Stimulated activated CD8-positive, alpha-beta memory T cell treated with anti-CD3 and anti-CD28 coated beads, Interleukin-15, amount 100 ng/mL, for 1 hour (primary cell): ENCODE measurements at regions not wholly inside any gene's neighbourhood (a gene's known extent, or its start where the extent isn't known, plus 50 kb on each side); places are given as distances from the start of the nearest gene placed in this dataset.

Source experiments
- DNase-seq: peaks from one replicate; pipeline ENCODE4 v3.0.0-alpha.2; 2020; ENCODE audit warnings: low read depth

- no peak for DNase-seq
Measured at GRCh38 chr6:11358904-11359830, 126.7 kb upstream of the NEDD9 start.

- no peak for DNase-seq
Measured at GRCh38 chr6:11357285-11357684, 124.8 kb upstream of the NEDD9 start.

- no peak for DNase-seq
Measured at GRCh38 chr6:11356404-11357155, 124.1 kb upstream of the NEDD9 start.

- DNase-seq: no peak
Measured at GRCh38 chr6:11353921-11354389, 121.5 kb upstream of the NEDD9 start.

- DNase-seq: no peak
Measured at GRCh38 chr6:11350294-11350693, 117.8 kb upstream of the NEDD9 start.

GRCh38 chr6:11349880-11350279, 117.4 kb upstream of the NEDD9 start:
- no peak for DNase-seq

GRCh38 chr6:11346516-11346915, 114.0 kb upstream of the NEDD9 start:
- DNase-seq: no peak

- no peak for DNase-seq
Measured at GRCh38 chr6:11345536-11345935, 113.1 kb upstream of the NEDD9 start.

GRCh38 chr6:11343963-11344723, 111.7 kb upstream of the NEDD9 start:
- DNase-seq: no peak

GRCh38 chr6:11341867-11342266, 109.4 kb upstream of the NEDD9 start:
- no peak for DNase-seq

GRCh38 chr6:11341303-11341702, 108.8 kb upstream of the NEDD9 start:
- no peak for DNase-seq

- DNase-seq: no peak
Measured at GRCh38 chr6:11339380-11339779, 106.9 kb upstream of the NEDD9 start.

GRCh38 chr6:11337306-11337705, 104.8 kb upstream of the NEDD9 start:
- DNase-seq: no peak

GRCh38 chr6:11335826-11336225, 103.4 kb upstream of the NEDD9 start:
- DNase-seq: no peak

- DNase-seq: no peak
Measured at GRCh38 chr6:11333132-11333849, 100.8 kb upstream of the NEDD9 start.

GRCh38 chr6:11332463-11332862, 100.0 kb upstream of the NEDD9 start:
- DNase-seq: no peak

- DNase-seq: no peak
Measured at GRCh38 chr6:11331111-11331510, 98.6 kb upstream of the NEDD9 start.

- DNase-seq: no peak
Measured at GRCh38 chr6:11330413-11330760, 97.9 kb upstream of the NEDD9 start.

GRCh38 chr6:11329726-11330412, 97.4 kb upstream of the NEDD9 start:
- no peak for DNase-seq

GRCh38 chr6:11328613-11329247, 96.3 kb upstream of the NEDD9 start:
- no peak for DNase-seq

- no peak for DNase-seq
Measured at GRCh38 chr6:11327961-11328360, 95.5 kb upstream of the NEDD9 start.
